ENCODE measurements at regions not wholly inside any gene's neighbourhood (a gene's known extent, or its start where the extent isn't known, plus 50 kb on each side); places are given as distances from the start of the nearest gene placed in this dataset.

- DNase-seq (ENCODE audit: low read depth) = no peak
Observed at GRCh38 chr7:109735881-109736280, 1166.2 kb downstream of the DNAJB9 start.

GRCh38 chr7:109745677-109746410, 1176.2 kb downstream of the DNAJB9 start:
- no peak for DNase-seq (ENCODE audit: low read depth)

GRCh38 chr7:109751241-109751640, 1181.6 kb downstream of the DNAJB9 start:
- DNase-seq (ENCODE audit: low read depth) = no peak

- DNase-seq (ENCODE audit: low read depth) = no peak
Observed at GRCh38 chr7:109752068-109752467, 1182.4 kb downstream of the DNAJB9 start.

- no peak for DNase-seq (ENCODE audit: low read depth)
Observed at GRCh38 chr7:109757713-109758112, 1188.0 kb downstream of the DNAJB9 start.

- peak; percentile 2 for DNase-seq (ENCODE audit: low read depth)
Observed at GRCh38 chr7:109763611-109764010, 1193.9 kb downstream of the DNAJB9 start.

- DNase-seq (ENCODE audit: low read depth) = no peak
Observed at GRCh38 chr7:109772161-109772560, 1202.5 kb downstream of the DNAJB9 start.

- no peak for DNase-seq (ENCODE audit: low read depth)
Observed at GRCh38 chr7:109782806-109783205, 1213.1 kb downstream of the DNAJB9 start.

- DNase-seq (ENCODE audit: low read depth) = no peak
Observed at GRCh38 chr7:109806548-109806947, 1236.9 kb downstream of the DNAJB9 start.

- no peak for DNase-seq (ENCODE audit: low read depth)
Observed at GRCh38 chr7:109821156-109821555, 1251.5 kb downstream of the DNAJB9 start.

- no peak for DNase-seq (ENCODE audit: low read depth)
Observed at GRCh38 chr7:109834851-109835250, 1256.1 kb upstream of the LRRN3 start.

GRCh38 chr7:109835577-109835976, 1255.3 kb upstream of the LRRN3 start:
- no peak for DNase-seq (ENCODE audit: low read depth)

- DNase-seq (ENCODE audit: low read depth) = no peak
Observed at GRCh38 chr7:109836016-109836415, 1254.9 kb upstream of the LRRN3 start.

GRCh38 chr7:109842386-109842785, 1248.5 kb upstream of the LRRN3 start:
- no peak for DNase-seq (ENCODE audit: low read depth)

GRCh38 chr7:109844362-109844761, 1246.6 kb upstream of the LRRN3 start:
- no peak for DNase-seq (ENCODE audit: low read depth)

- no peak for DNase-seq (ENCODE audit: low read depth)
Observed at GRCh38 chr7:109864230-109864629, 1226.7 kb upstream of the LRRN3 start.

- no peak for DNase-seq (ENCODE audit: low read depth)
Observed at GRCh38 chr7:109868215-109868860, 1222.6 kb upstream of the LRRN3 start.

GRCh38 chr7:109873296-109873695, 1217.6 kb upstream of the LRRN3 start:
- DNase-seq (ENCODE audit: low read depth) = no peak

GRCh38 chr7:109879287-109879828, 1211.6 kb upstream of the LRRN3 start:
- no peak for DNase-seq (ENCODE audit: low read depth)

GRCh38 chr7:109890622-109891021, 1200.3 kb upstream of the LRRN3 start:
- DNase-seq (ENCODE audit: low read depth) = no peak

- no peak for DNase-seq (ENCODE audit: low read depth)
Observed at GRCh38 chr7:109893231-109893630, 1197.7 kb upstream of the LRRN3 start.

GRCh38 chr7:109895536-109895935, 1195.4 kb upstream of the LRRN3 start:
- DNase-seq (ENCODE audit: low read depth) = no peak

GRCh38 chr7:109901926-109902325, 1189.0 kb upstream of the LRRN3 start:
- DNase-seq (ENCODE audit: low read depth) = no peak

Measured in LHCN-M2 (cell line).